ENCODE measurements at regions not wholly inside any gene's neighbourhood (a gene's known extent, or its start where the extent isn't known, plus 50 kb on each side); places are given as distances from the start of the nearest gene placed in this dataset.

GRCh38 chr2:179348906-179349305 lies 84.3 kb upstream of the SESTD1 start:
- Histone ChIP-seq H3K27me3 (ENCODE audit: control insufficient read depth, insufficient read depth, low read length) (no peaks in the 10 kb centered on the region), H3K36me3 (ENCODE audit: insufficient read depth, low read length) (no peaks in the 10 kb centered on the region), H3K4me3 (ENCODE audit: low read length) (no peak overlapping the region)

GRCh38 chr2:179344970-179345369 lies 80.3 kb upstream of the SESTD1 start:
- Histone ChIP-seq H3K4me1 (ENCODE audit: control insufficient read depth, insufficient read depth, low read length) (peaks cover 11% of the 10 kb centered on the region), H3K9me3 (replicated peaks; ENCODE audit: low read length) (no peaks in the 10 kb centered on the region), H3K4me2 (ENCODE audit: low read length) (no peak overlapping the region), H3K4me3 (ENCODE audit: low read length) (no peak overlapping the region), H3K9ac (ENCODE audit: low read depth, low read length) (no peak overlapping the region), H3K36me3 (ENCODE audit: insufficient read depth, low read length) (no peaks in the 10 kb centered on the region), H3K27me3 (ENCODE audit: control insufficient read depth, insufficient read depth, low read length) (no peaks in the 10 kb centered on the region)

More at GRCh38 chr2:179348906-179349305, 84.3 kb upstream of the SESTD1 start:
- Histone ChIP-seq H3K4me1 (ENCODE audit: control insufficient read depth, insufficient read depth, low read length) (peaks cover 11% of the 10 kb centered on the region), H3K4me2 (ENCODE audit: low read length) (no peak overlapping the region), H3K9me3 (replicated peaks; ENCODE audit: low read length) (no peaks in the 10 kb centered on the region), H3K9ac (ENCODE audit: low read depth, low read length) (no peak overlapping the region)

GRCh38 chr2:179344280-179344964 lies 79.8 kb upstream of the SESTD1 start:
- Histone ChIP-seq H3K4me3 (ENCODE audit: low read length) (no peak overlapping the region), H3K9me3 (replicated peaks; ENCODE audit: low read length) (no peaks in the 10 kb centered on the region), H3K36me3 (ENCODE audit: insufficient read depth, low read length) (no peaks in the 10 kb centered on the region), H3K27me3 (ENCODE audit: control insufficient read depth, insufficient read depth, low read length) (no peaks in the 10 kb centered on the region), H3K9ac (ENCODE audit: low read depth, low read length) (peak overlapping the region; percentile 10), H3K4me2 (ENCODE audit: low read length) (no peak overlapping the region), H3K4me1 (ENCODE audit: control insufficient read depth, insufficient read depth, low read length) (peaks cover 11% of the 10 kb centered on the region)

GRCh38 chr2:179343945-179344279 lies 79.3 kb upstream of the SESTD1 start:
- Histone ChIP-seq H3K9me3 (replicated peaks; ENCODE audit: low read length) (no peaks in the 10 kb centered on the region), H3K9ac (ENCODE audit: low read depth, low read length) (no peak overlapping the region), H3K4me2 (ENCODE audit: low read length) (no peak overlapping the region), H3K36me3 (ENCODE audit: insufficient read depth, low read length) (no peaks in the 10 kb centered on the region), H3K27me3 (ENCODE audit: control insufficient read depth, insufficient read depth, low read length) (no peaks in the 10 kb centered on the region), H3K4me3 (ENCODE audit: low read length) (no peak overlapping the region), H3K4me1 (ENCODE audit: control insufficient read depth, insufficient read depth, low read length) (peaks cover 11% of the 10 kb centered on the region)

GRCh38 chr2:179341152-179341866 lies 76.7 kb upstream of the SESTD1 start:
- Histone ChIP-seq H3K4me3 (ENCODE audit: low read length) (no peak overlapping the region), H3K4me2 (ENCODE audit: low read length) (no peak overlapping the region)

GRCh38 chr2:179340678-179341077 lies 76.0 kb upstream of the SESTD1 start:
- Histone ChIP-seq H3K4me3 (ENCODE audit: low read length) (no peak overlapping the region), H3K27me3 (ENCODE audit: control insufficient read depth, insufficient read depth, low read length) (no peaks in the 10 kb centered on the region), H3K9ac (ENCODE audit: low read depth, low read length) (no peak overlapping the region), H3K36me3 (ENCODE audit: insufficient read depth, low read length) (no peaks in the 10 kb centered on the region), H3K4me2 (ENCODE audit: low read length) (no peak overlapping the region), H3K4me1 (ENCODE audit: control insufficient read depth, insufficient read depth, low read length) (peaks cover 25% of the 10 kb centered on the region), H3K9me3 (replicated peaks; ENCODE audit: low read length) (no peaks in the 10 kb centered on the region)

More at GRCh38 chr2:179341152-179341866, 76.7 kb upstream of the SESTD1 start:
- H3K9ac ChIP-seq (ENCODE audit: low read depth, low read length) = no peak overlapping the region
- no peaks in the 10 kb centered on the region for H3K36me3 ChIP-seq (ENCODE audit: insufficient read depth, low read length)
- peaks cover 25% of the 10 kb centered on the region for H3K4me1 ChIP-seq (ENCODE audit: control insufficient read depth, insufficient read depth, low read length)
- no peaks in the 10 kb centered on the region for H3K9me3 ChIP-seq (replicated peaks; ENCODE audit: low read length)
- H3K27me3 ChIP-seq (ENCODE audit: control insufficient read depth, insufficient read depth, low read length) = no peaks in the 10 kb centered on the region

- Histone ChIP-seq H3K27me3 (ENCODE audit: control insufficient read depth, insufficient read depth, low read length) (no peaks in the 10 kb centered on the region), H3K4me2 (ENCODE audit: low read length) (peak overlapping the region; percentile 19), H3K4me3 (ENCODE audit: low read length) (no peak overlapping the region), H3K36me3 (ENCODE audit: insufficient read depth, low read length) (no peaks in the 10 kb centered on the region), H3K9me3 (replicated peaks; ENCODE audit: low read length) (no peaks in the 10 kb centered on the region), H3K9ac (ENCODE audit: low read depth, low read length) (no peak overlapping the region), H3K4me1 (ENCODE audit: control insufficient read depth, insufficient read depth, low read length) (peaks cover 15% of the 10 kb centered on the region)
These were observed 74.0 kb upstream of the SESTD1 start for GRCh38 chr2:179338681-179339080.

- Histone ChIP-seq H3K9me3 (replicated peaks; ENCODE audit: low read length) (no peaks in the 10 kb centered on the region), H3K36me3 (ENCODE audit: insufficient read depth, low read length) (no peaks in the 10 kb centered on the region), H3K4me1 (ENCODE audit: control insufficient read depth, insufficient read depth, low read length) (peaks cover 15% of the 10 kb centered on the region), H3K4me3 (ENCODE audit: low read length) (no peak overlapping the region), H3K4me2 (ENCODE audit: low read length) (peak overlapping the region; percentile 55), H3K27me3 (ENCODE audit: control insufficient read depth, insufficient read depth, low read length) (no peaks in the 10 kb centered on the region), H3K9ac (ENCODE audit: low read depth, low read length) (no peak overlapping the region)
These were observed 72.3 kb upstream of the SESTD1 start for GRCh38 chr2:179336782-179337534.

GRCh38 chr2:179335732-179336131 lies 71.1 kb upstream of the SESTD1 start:
- H3K4me1 ChIP-seq (ENCODE audit: control insufficient read depth, insufficient read depth, low read length) = peaks cover 15% of the 10 kb centered on the region
- no peaks in the 10 kb centered on the region for H3K36me3 ChIP-seq (ENCODE audit: insufficient read depth, low read length)
- no peak overlapping the region for H3K4me3 ChIP-seq (ENCODE audit: low read length)
- no peak overlapping the region for H3K4me2 ChIP-seq (ENCODE audit: low read length)
- H3K27me3 ChIP-seq (ENCODE audit: control insufficient read depth, insufficient read depth, low read length) = no peaks in the 10 kb centered on the region
- H3K9me3 ChIP-seq (replicated peaks; ENCODE audit: low read length) = no peaks in the 10 kb centered on the region
- no peak overlapping the region for H3K9ac ChIP-seq (ENCODE audit: low read depth, low read length)

- no peak overlapping the region for H3K4me2 ChIP-seq (ENCODE audit: low read length)
- H3K27me3 ChIP-seq (ENCODE audit: control insufficient read depth, insufficient read depth, low read length) = no peaks in the 10 kb centered on the region
- H3K9ac ChIP-seq (ENCODE audit: low read depth, low read length) = no peak overlapping the region
- no peak overlapping the region for H3K4me3 ChIP-seq (ENCODE audit: low read length)
- H3K36me3 ChIP-seq (ENCODE audit: insufficient read depth, low read length) = no peaks in the 10 kb centered on the region
- peaks cover 3% of the 10 kb centered on the region for H3K9me3 ChIP-seq (replicated peaks; ENCODE audit: low read length)
- H3K4me1 ChIP-seq (ENCODE audit: control insufficient read depth, insufficient read depth, low read length) = peaks cover 11% of the 10 kb centered on the region
These were observed 68.3 kb upstream of the SESTD1 start for GRCh38 chr2:179332903-179333302.

- Histone ChIP-seq H3K4me1 (ENCODE audit: control insufficient read depth, insufficient read depth, low read length) (no peaks in the 10 kb centered on the region), H3K4me2 (ENCODE audit: low read length) (no peak overlapping the region), H3K9ac (ENCODE audit: low read depth, low read length) (no peak overlapping the region), H3K27me3 (ENCODE audit: control insufficient read depth, insufficient read depth, low read length) (no peaks in the 10 kb centered on the region), H3K36me3 (ENCODE audit: insufficient read depth, low read length) (no peaks in the 10 kb centered on the region), H3K4me3 (ENCODE audit: low read length) (no peak overlapping the region), H3K9me3 (replicated peaks; ENCODE audit: low read length) (peaks cover 3% of the 10 kb centered on the region)
These were observed 66.4 kb upstream of the SESTD1 start for GRCh38 chr2:179331061-179331460.
